Hematopoietic multipotent progenitor cell treated with erythropoietin and hydrocortisone succinate and interleukin-3 and kit ligand, for 8 days (in vitro differentiated cells): ENCODE measurements at regions not wholly inside any gene's neighbourhood (a gene's known extent, or its start where the extent isn't known, plus 50 kb on each side); places are given as distances from the start of the nearest gene placed in this dataset.
"Not testable (repeated sequence)": the region's sequence is repeated elsewhere in the genome, so short reads cannot be mapped to it uniquely, and the experiment has no call there.

ENCODE experiments used
- DNase-seq: peaks from one replicate; pipeline ENCODE4 v3.0.0-alpha.2; 2015

GRCh38 chr14:105581551-105582341 is 55.4 kb downstream of the TMEM121 start:
- no peak for DNase-seq

DNA sequence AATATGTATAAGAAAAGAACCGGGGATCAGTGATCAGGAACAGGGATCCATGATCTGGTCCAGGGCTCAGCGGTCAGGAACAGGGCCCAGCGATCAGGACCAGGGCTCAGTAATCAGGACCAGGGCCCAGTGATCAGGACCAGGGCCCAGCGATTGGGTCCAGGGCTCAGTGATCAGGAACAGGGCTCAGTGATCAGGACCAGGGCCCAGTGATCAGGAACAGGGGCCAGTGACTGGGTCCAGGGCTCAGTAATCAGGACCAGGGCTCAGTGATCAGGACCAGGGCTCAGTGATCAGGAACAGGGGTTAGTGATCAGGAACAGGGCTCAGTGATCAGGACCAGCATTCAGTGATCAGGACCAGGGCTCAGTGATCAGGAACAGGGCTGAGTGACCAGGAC is 56.3 kb downstream of the TMEM121 start:
- no peak for DNase-seq

GRCh38 chr14:105583914-105584313 is 57.5 kb downstream of the TMEM121 start:
- DNase-seq: not testable (repeated sequence)

DNA sequence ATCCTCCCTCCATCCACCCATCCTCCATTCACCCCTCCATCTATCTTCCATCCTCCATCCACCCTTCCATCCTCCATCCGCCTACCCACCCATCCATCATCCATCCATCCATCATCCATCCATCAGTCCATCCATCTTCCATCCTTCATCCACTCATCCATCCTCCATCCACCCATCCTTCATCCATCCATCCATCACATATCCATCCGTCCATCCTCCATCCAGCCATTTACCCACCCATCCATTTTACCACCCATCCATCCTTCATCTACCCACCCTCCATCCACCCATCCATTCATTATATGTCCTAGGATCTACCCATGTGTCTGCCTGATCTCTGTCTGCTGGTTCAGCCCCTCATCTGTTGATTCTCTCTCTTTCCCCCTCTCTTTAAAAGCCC is 58.9 kb downstream of the TMEM121 start:
- DNase-seq: not testable (repeated sequence)

DNA sequence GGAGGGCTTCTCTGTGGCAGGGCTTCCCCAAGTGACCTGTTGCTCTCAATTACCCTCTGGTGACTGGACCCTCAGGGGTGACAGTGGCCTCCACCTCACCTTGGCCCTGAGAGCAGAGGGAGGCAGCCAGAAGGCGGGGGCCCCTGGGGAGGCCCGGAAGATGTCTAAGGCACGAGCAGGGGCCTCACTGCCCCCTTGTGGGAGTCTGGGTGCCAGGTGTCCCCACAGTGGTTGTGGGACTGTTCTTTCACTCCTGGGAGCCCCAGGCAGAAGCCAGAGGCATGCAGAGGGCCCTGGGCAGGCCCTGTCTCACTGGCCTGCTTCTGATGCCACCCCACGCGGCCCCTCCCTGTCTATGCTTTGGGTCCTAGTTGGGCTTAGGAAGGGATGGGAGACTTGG is 59.3 kb downstream of the TMEM121 start:
- not testable (repeated sequence) for DNase-seq

DNA sequence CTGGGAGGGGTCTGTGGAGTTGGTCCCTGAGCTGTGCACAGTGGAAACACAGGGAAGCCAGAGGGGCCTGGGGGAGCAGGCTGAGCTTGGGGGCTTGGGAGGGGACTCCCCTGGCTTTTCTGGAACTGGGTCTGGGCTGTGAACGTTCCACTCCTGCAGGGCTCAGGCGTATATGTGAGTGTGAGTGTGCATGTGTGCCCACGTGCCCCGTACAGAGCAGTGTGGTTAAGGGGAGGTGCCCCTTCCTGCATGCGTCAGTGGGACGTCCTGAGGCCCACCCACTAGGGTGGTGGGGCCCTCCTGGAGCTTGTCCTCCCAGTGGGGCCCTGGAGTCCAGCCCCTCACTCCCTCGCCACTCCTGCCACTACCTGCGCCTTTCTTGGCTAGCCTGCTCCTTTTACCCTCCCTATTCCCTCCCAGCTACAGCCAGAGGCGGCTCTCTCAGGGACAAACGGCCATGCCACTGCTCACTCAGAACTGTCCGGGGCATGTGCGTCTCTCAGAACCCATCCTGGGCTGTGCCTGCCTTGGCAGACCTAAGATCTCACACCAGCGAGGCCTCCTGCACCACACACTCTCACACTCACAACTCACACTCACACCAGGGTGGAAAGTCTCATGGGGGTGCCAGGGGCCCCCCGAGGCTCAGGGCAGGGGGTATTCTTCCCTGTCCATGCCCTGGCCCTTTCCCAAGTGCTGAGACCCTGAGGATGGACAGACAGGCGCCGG is 59.9 kb downstream of the TMEM121 start:
- not testable (repeated sequence) for DNase-seq

DNA sequence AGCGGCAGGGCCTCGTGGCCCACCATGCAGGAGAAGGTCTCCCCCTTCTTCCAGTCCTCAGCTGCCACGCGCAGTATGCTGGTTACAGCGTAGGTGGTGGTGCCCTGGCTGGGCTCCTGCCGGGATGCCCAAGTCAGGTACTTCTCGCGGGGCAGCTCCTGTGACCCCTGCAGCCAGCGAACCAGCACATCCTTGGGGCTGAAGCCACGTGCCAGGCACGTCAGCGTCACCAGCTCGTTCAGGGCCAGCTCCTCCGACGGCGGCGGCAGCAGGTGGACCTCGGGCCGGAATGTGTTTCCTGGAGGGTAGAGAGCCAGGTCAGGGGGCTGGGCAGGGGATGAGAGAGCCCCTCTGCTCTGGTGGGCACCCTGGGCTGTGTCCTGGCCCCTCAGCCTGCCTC is 60.7 kb downstream of the TMEM121 start:
- DNase-seq: not testable (repeated sequence)

DNA sequence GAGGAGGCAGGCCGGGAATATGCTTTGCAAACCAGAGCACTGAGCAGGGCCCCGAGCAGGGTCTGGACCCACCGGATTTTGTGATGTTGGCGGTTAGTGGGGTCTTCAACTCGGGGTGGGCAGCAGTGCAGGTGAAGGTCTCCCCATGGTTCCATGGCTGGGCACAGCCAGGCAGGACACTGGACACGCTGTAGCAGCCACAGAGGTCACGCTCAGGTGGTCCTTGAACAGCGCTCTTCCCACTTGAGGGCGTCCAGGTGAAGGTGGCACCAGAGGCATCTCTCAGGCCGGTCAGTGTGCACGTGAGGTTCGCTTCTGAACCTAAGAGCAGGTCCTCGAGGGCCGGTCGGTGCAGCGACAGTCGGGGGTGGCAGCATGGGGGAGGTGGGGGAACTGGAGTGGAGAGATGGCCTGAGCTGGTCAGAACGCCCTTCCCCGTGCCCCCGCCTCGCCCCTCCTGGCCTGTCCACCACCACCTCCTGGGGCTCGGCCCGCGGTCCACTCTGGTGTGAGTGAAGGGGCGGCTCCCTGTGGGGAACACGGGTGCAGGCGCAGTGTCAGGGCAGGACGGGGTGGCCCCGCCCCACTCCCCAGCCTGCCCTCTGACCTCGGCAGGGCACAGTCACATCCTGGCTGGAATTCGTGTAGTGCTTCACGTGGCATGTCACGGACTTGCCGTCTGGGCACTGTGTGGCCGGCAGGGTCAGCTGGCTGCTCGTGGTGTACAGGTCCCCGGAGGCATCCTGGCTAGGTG is 61.3 kb downstream of the TMEM121 start:
- DNase-seq: not testable (repeated sequence)

DNA sequence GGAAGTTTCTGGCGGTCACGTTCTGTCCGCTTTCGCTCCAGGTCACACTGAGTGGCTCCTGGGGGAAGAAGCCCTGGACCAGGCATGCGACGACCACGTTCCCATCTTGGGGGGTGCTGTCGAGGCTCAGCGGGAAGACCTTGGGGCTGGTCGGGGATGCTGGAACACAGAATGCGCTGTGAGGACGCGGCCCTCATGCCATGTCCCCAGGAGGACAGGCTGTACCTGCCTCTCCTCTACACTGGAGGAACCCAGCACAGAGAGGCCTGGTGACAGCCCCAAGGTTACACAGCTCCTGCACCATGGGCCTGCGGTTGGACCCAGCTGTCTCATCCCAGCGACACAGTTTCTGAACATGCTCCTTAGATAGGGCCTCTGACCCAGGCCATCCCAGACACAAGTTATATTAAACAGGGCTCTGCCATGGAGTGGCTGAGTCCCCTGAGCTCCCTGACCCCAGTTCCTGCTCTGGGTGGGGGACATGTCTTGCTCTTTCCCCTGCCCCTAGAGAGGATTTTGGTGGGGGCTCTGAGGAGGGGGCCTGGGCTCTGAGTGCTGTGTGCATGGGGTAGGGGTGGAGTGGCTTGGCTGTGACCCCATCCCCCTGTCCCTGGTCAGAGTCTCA is 62.0 kb downstream of the TMEM121 start:
- no peak for DNase-seq

DNA sequence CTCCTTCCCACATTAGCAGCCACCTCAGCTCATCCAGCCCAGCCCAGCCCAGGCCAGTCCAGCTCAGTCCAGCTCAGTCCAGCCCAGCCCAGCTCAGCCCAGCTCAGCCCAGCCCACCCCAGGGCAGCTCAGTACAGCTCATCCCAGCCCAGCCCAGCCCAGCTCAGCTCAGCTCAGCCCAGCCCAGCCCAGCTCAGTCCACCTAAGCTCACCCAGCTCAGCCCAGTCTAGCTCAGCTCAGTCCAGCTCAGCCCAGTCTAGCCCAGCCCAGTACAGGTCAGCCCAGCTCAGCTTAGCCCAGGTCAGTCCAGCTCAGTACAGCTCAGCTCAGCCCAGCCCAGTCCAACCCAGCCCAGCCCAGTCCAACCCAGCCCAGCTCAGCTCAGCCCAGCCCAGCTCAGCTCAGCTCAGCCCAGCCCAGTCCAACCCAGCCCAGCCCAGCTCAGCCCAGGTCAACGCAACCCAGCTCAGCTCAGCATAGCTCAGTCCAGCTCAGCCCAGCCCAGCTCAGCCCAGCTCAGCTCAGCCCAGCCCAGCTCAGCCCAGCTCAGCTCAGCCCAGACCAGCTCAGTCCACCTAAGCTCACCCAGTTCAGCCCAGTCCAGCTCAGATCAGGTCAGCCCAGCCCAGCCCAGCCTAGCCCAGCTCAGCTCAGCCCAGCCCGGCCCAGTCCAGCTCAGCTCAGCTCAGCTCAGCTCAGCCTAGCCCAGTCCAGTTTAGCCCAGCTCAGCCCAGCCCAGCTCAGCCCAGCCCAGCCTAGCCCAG is 63.0 kb downstream of the TMEM121 start:
- DNase-seq: no peak

GRCh38 chr14:105589926-105590185 is 63.5 kb downstream of the TMEM121 start:
- not testable (repeated sequence) for DNase-seq

DNA sequence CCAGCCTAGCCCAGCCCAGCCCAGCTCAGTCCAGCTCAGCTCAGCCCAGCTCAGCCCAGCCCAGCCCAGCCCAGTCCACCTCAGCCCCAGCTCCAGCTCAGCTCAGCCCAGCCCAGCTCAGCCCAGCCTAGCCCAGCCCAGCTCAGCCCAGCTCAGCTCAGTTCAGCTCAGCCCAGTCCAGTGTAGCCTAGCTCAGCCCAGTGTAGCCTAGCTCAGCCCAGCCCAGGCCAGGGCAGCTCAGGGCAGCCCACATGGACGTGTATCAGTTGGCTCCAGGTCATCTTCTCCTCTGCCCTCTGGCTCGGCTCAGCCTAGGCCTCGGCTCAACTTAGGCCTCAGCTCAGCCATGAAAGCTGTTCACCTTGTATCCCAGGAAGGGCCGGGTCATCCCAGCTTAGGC is 64.7 kb downstream of the TMEM121 start:
- no peak for DNase-seq

DNA sequence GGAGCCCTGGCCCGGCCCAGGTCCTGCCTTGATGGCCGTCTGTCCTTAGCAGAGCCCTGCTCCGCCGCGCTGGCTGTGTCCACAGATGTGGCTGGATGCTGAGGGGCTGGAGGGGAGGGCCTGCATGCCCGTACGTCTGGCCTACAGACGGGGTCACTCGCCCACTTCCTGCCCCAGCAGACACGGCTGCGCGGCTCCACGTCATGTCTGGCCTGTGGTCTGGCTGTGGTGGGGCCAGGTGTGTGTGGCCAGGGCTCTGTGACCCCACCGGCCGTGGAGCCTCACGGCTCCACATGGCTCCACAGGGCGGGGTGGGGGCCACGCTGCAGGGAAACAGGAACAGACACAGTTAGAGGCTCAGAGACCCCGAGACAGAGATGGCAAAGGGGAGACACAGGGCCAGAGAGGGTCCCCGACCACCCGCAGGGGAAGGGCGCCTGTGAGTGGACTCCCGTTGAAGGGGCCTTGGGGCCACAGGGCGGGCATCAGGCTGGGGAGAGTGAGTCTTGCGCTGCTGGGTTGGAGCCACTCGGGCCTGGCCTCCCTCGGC is 65.5 kb downstream of the TMEM121 start:
- not testable (repeated sequence) for DNase-seq

- DNase-seq: not testable (repeated sequence)
Observed at GRCh38 chr14:105592646-105593045, 66.3 kb downstream of the TMEM121 start.

- DNase-seq: not testable (repeated sequence)
Observed at GRCh38 chr14:105595346-105595745, 69.0 kb downstream of the TMEM121 start.

- not testable (repeated sequence) for DNase-seq
Observed at GRCh38 chr14:105596374-105596773, 70.0 kb downstream of the TMEM121 start.

- not testable (repeated sequence) for DNase-seq
Observed at GRCh38 chr14:105598040-105598763, 71.8 kb downstream of the TMEM121 start.

GRCh38 chr14:105598925-105599586 is 72.7 kb downstream of the TMEM121 start:
- not testable (repeated sequence) for DNase-seq

- not testable (repeated sequence) for DNase-seq
Observed at GRCh38 chr14:105600195-105600938, 74.0 kb downstream of the TMEM121 start.

- no peak for DNase-seq
Observed at GRCh38 chr14:105600939-105601359, 74.6 kb downstream of the TMEM121 start.
